ENCODE measurements at regions not wholly inside any gene's neighbourhood (a gene's known extent, or its start where the extent isn't known, plus 50 kb on each side); places are given as distances from the start of the nearest gene placed in this dataset.
"Not testable (repeated sequence)": the region's sequence is repeated elsewhere in the genome, so short reads cannot be mapped to it uniquely, and the experiment has no call there.

GRCh38 chr2:203585516-203585915, 50.4 kb upstream of the RAPH1 start:
- no peak for DNase-seq

- DNase-seq, result no peak
Observed at GRCh38 chr2:203586206-203586605, 51.1 kb upstream of the RAPH1 start.

GRCh38 chr2:203586696-203587095, 51.6 kb upstream of the RAPH1 start:
- DNase-seq, result no peak

GRCh38 chr2:203590496-203590895, 55.4 kb upstream of the RAPH1 start:
- no peak for DNase-seq

- DNase-seq, result no peak
Observed at GRCh38 chr2:203591642-203592041, 56.5 kb upstream of the RAPH1 start.

GRCh38 chr2:203592470-203592869, 57.4 kb upstream of the RAPH1 start:
- no peak for DNase-seq

GRCh38 chr2:203594541-203594940, 59.4 kb upstream of the RAPH1 start:
- no peak for DNase-seq

GRCh38 chr2:203596183-203596582, 61.1 kb upstream of the RAPH1 start:
- no peak for DNase-seq

GRCh38 chr2:203599509-203599908, 64.4 kb upstream of the RAPH1 start:
- no peak for DNase-seq

- no peak for DNase-seq
Observed at GRCh38 chr2:203600286-203600685, 65.2 kb upstream of the RAPH1 start.

GRCh38 chr2:203603456-203604389, 68.6 kb upstream of the RAPH1 start:
- DNase-seq, result no peak

- no peak for DNase-seq
Observed at GRCh38 chr2:203605302-203605701, 70.2 kb upstream of the RAPH1 start.

- no peak for DNase-seq
Observed at GRCh38 chr2:203606051-203606450, 71.0 kb upstream of the RAPH1 start.

- DNase-seq, result no peak
Observed at GRCh38 chr2:203610558-203610957, 75.5 kb upstream of the RAPH1 start.

GRCh38 chr2:203612246-203612645, 77.1 kb upstream of the RAPH1 start:
- no peak for DNase-seq

- DNase-seq, result no peak
Observed at GRCh38 chr2:203619267-203619878, 84.3 kb upstream of the RAPH1 start.

GRCh38 chr2:203621981-203622515, 84.4 kb upstream of the CD28 start:
- no peak for DNase-seq

- DNase-seq, result no peak
Observed at GRCh38 chr2:203623096-203623495, 83.3 kb upstream of the CD28 start.

- no peak for DNase-seq
Observed at GRCh38 chr2:203623661-203624060, 82.8 kb upstream of the CD28 start.

- no peak for DNase-seq
Observed at GRCh38 chr2:203625701-203626100, 80.7 kb upstream of the CD28 start.

- DNase-seq, result not testable (repeated sequence)
Observed at GRCh38 chr2:203626247-203626646, 80.2 kb upstream of the CD28 start.

- DNase-seq, result no peak
Observed at GRCh38 chr2:203626952-203627681, 79.3 kb upstream of the CD28 start.

- DNase-seq, result no peak
Observed at GRCh38 chr2:203629699-203630098, 76.7 kb upstream of the CD28 start.

All from NCI-H2171 (cell line).